Bronchial epithelial cell (primary cell): ENCODE measurements at regions not wholly inside any gene's neighbourhood (a gene's known extent, or its start where the extent isn't known, plus 50 kb on each side); places are given as distances from the start of the nearest gene placed in this dataset.

Source experiments
- DNase-seq: peaks from one replicate; pipeline ENCODE4 v3.0.0-alpha.2; 2010; ENCODE audit warnings: low read depth
- FAIRE-seq: peaks from 2 replicates; lab custom pipeline; 2011; peaks lifted over from hg19 to GRCh38; lab: Jason Lieb, UNC
- H3K27me3 ChIP-seq: 2 replicates; pipeline ENCODE4 v1.5.1; 2011; ENCODE audit warnings: low read length; ENCODE audit not compliant: control insufficient read depth, insufficient read depth
- H3K36me3 ChIP-seq: 2 replicates; pipeline ENCODE4 v1.5.1; 2011; ENCODE audit warnings: low read length; ENCODE audit not compliant: control insufficient read depth, insufficient read depth
- H3K4me3 ChIP-seq: 2 replicates; pipeline ENCODE4 v1.5.1; 2011; ENCODE audit warnings: mild to moderate bottlenecking, low read depth, low read length, control low read depth
- TF ChIP-seq, protein P1 (sequence below): IDR thresholded peaks from 2 replicates; pipeline ENCODE4 v1.5.1; 2011; ENCODE audit warnings: mild to moderate bottlenecking, moderate library complexity, low read length, control low read depth, inconsistent platforms; ENCODE audit not compliant: insufficient read depth, severe bottlenecking

DNA sequence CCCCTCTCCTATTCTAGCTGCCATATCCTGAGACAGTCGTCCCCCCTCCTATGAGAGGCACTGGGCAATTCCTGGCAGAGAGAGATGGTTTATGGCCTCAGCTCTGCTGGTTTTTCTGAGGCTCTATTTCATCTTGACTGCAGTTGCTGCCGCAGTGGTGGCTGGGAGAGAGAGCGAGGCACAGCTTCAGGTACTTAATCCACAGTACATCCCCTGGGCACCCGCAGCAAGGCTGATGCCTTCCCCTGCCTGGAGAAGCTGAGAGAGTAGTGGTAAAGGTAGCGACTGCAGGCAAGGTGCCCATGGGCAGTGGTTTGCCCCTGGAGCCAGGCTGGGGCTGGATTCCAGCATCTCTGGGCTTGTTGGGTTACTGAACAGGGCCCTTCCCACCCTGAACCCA is 324.7 kb downstream of the RPS24 start:
- TF ChIP-seq, protein P1, sequence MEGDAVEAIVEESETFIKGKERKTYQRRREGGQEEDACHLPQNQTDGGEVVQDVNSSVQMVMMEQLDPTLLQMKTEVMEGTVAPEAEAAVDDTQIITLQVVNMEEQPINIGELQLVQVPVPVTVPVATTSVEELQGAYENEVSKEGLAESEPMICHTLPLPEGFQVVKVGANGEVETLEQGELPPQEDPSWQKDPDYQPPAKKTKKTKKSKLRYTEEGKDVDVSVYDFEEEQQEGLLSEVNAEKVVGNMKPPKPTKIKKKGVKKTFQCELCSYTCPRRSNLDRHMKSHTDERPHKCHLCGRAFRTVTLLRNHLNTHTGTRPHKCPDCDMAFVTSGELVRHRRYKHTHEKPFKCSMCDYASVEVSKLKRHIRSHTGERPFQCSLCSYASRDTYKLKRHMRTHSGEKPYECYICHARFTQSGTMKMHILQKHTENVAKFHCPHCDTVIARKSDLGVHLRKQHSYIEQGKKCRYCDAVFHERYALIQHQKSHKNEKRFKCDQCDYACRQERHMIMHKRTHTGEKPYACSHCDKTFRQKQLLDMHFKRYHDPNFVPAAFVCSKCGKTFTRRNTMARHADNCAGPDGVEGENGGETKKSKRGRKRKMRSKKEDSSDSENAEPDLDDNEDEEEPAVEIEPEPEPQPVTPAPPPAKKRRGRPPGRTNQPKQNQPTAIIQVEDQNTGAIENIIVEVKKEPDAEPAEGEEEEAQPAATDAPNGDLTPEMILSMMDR = no peak
- no peak overlapping the region for H3K4me3 ChIP-seq
- peaks cover 5% of the 10 kb centered on the region for H3K27me3 ChIP-seq
- DNase-seq = no peak
- FAIRE-seq = no peak
- H3K36me3 ChIP-seq = no peaks in the 10 kb centered on the region

DNA sequence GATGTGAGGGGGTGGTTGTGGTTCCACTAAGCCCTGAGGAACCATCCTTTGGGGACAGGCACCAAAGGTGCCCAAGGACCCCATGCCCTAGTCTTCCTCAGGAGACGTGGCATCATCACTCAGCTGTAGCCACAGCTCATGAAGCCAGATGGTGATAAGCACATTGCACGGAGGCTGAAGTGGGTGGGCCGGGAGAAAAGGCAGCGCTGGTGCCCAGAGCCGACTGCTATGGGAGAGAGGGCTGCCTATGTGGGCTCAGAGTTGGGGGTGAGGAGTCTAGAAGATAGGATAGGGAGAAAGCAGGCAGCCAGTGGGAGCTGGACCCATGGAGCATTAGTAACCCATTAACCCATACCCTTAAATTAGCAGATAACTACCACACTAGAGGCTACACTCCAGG is 325.3 kb downstream of the RPS24 start:
- DNase-seq (no peak), FAIRE-seq (no peak)
- Histone ChIP-seq H3K36me3 (no peaks in the 10 kb centered on the region), H3K4me3 (no peak overlapping the region), H3K27me3 (peaks cover 5% of the 10 kb centered on the region)
- TF ChIP-seq, protein P1 = no peak

DNA sequence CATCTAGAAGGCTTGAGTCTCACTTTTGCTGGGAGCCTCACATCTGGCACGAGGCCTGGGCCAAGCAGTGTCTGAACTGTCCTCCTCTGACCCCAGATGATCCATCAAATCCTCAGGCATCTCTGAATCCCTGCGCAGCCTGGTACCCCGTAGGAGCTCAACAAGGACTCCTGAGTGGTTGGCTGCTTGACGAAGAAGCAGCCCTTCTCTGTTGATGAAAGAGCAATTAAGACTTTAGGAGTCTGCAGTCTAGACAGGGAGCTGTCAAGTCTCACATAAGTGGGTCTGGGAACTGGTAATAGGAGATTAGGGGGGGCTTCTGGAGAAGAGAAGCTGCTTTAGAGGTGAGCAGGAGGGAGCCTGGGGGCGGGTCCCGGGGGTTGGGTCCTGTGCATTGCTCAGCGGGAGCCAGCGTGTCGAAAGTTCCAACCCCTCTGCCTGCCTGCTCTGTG is 326.0 kb downstream of the RPS24 start:
- TF ChIP-seq, protein P1 = no peak
- peaks cover 5% of the 10 kb centered on the region for H3K27me3 ChIP-seq
- peak; percentile 28 for FAIRE-seq

DNA sequence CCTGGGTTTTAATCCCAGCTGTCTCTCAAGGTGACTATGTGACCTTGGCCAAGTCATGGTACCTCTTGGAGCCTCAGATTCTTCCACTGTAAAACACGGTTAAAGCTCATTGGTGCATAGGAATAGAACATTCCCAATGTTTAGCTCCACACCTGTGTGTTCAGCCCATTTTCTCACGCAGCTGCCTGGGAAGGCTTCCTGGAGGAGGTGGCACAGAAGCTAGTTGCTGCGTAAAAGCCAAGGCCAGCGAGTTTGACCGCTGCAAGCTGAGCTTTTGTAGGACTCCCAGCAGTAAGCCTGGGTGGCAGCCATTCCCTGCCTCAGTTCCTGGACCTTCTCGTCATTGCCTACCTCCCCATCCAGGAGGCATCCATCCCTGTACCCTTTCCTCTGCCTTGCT is 326.6 kb downstream of the RPS24 start:
- FAIRE-seq = peak; percentile 40

More for the DNA sequence above, 326.0 kb downstream of the RPS24 start:
- H3K4me3 ChIP-seq = no peak overlapping the region
- no peaks in the 10 kb centered on the region for H3K36me3 ChIP-seq
- DNase-seq = no peak

DNA sequence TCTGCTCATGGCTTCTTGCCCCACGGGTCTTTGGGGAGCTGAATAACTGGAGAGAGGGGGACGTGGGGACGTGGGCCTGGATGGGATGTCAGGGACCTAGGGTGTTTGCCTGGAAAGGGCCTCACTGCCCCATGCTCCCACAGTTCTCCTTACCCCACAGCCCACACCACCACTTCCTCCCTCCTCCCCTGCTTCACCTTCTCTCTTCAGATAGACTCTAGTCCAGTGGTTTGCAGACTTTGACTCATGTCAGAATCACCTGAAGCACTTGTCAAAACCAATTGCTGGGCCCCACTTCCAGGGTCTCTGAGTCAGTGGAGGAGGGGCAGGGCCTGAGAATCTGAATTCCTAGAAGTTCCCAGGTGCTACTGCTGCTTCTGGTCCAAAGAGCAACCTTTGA is 327.4 kb downstream of the RPS24 start:
- TF ChIP-seq, protein P1 = no peak
- H3K36me3 ChIP-seq = no peaks in the 10 kb centered on the region
- H3K4me3 ChIP-seq = no peak overlapping the region
- FAIRE-seq (no peak), DNase-seq (no peak)
- peaks cover 5% of the 10 kb centered on the region for H3K27me3 ChIP-seq

More for the DNA sequence above, 326.6 kb downstream of the RPS24 start:
- no peaks in the 10 kb centered on the region for H3K36me3 ChIP-seq
- DNase-seq = no peak
- H3K27me3 ChIP-seq = peaks cover 5% of the 10 kb centered on the region
- TF ChIP-seq, protein P1 = no peak
- H3K4me3 ChIP-seq = no peak overlapping the region

DNA sequence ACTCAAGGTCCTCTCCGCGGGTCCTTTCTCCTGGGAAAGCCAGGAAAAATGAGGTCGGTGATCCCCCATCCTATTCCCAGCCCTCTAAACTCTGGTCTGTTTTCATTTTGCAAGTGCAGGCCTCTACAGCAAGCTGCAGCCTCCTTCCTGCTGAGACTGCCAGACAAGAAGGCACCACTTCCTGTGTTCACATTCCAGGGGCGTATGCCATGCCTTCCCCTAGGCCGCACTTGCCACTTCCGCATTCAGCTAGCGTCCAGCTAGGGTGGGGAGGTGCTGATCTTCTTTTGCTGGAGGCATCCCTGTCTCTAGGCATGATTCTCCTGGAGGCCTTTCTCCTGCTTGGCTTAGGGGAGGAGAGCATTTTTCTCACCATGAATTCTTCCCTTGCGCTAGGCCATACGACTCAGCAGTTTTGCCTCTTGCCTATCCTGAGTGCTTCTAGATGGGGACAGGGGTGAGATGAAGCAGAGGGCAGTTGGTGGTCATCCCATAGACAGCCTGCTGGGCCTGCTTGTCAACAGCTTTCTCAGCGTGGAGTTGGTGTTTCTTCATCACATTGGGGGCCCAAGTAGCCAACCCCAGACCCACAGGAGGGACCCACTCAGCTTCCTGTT is 328.9 kb downstream of the RPS24 start:
- no peaks in the 10 kb centered on the region for H3K36me3 ChIP-seq
- FAIRE-seq (peak; percentile 36), DNase-seq (no peak)
- TF ChIP-seq, protein P1 = no peak
- H3K27me3 ChIP-seq = peaks cover 5% of the 10 kb centered on the region
- no peak overlapping the region for H3K4me3 ChIP-seq
